ENCODE measurements at regions not wholly inside any gene's neighbourhood (a gene's known extent, or its start where the extent isn't known, plus 50 kb on each side); places are given as distances from the start of the nearest gene placed in this dataset.

DNA sequence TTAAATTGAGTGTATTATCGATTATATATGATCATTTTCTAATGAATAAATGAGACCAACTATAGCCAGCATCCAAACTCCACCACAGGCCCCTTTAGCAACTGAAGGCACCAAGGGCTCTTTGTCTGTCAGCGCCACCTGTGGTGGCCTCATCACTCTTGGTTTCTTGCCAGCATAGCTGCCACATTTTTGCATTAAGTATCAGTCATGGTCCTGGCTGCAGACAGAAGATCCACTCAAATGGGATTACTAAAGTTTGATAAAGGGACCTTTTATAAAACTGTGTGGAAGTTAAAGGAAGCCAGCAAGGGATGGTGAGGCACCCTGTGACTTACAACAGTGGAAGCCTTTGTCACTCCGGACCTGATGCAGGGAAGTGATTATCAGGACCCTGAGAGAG, 162.9 kb downstream of the C6orf118 start:
- no peak overlapping the region for H3K9ac ChIP-seq (ENCODE audit: low read depth, low read length)
- no peak overlapping the region for H2AK5ac ChIP-seq (ENCODE audit: low read depth, low read length)
- POLR2A ChIA-PET (ENCODE audit: unreplicated experiment), result no interaction called here
- peaks cover 11% of the 10 kb centered on the region for H3K9me3 ChIP-seq (ENCODE audit: control insufficient read depth, insufficient read depth, low read length)
- H2AK9ac ChIP-seq (replicated peaks; ENCODE audit: low read depth, low read length, poor library complexity), result no peak overlapping the region
- H3K18ac ChIP-seq (ENCODE audit: low read depth, low read length), result no peak overlapping the region
- no peaks in the 10 kb centered on the region for H3K9me1 ChIP-seq (ENCODE audit: insufficient read depth, low read length)
- in situ Hi-C loops (cut with MboI; ENCODE audit: low sequenced_read_pairs), result no loop called here
- ATAC-seq (ENCODE audit: low read depth), result no peak
- H2BK5ac ChIP-seq (ENCODE audit: low read depth, low read length, poor library complexity, severe bottlenecking), result no peak overlapping the region
- dilution Hi-C loops (cut with HindIII; ENCODE audit: low sequenced_read_pairs, unreplicated experiment), result no loop called here
- H4K8ac ChIP-seq (ENCODE audit: low read depth in 2 of 2, low read length in 2 of 2), result no peak overlapping the region
- H4K5ac ChIP-seq (ENCODE audit: low read depth, low read length), result no peak overlapping the region
- no peak overlapping the region for H2BK15ac ChIP-seq (ENCODE audit: low read depth, low read length)
- no peak overlapping the region for H3K27ac ChIP-seq (ENCODE audit: insufficient read depth, low read length)
- H3K4me1 ChIP-seq (ENCODE audit: control insufficient read depth, insufficient read depth, low read length), result no peaks in the 10 kb centered on the region
- H3K36me3 ChIP-seq (ENCODE audit: control insufficient read depth, insufficient read depth, low read length), result no peaks in the 10 kb centered on the region
- H3K4me2 ChIP-seq (ENCODE audit: low read depth, low read length), result no peak overlapping the region
- 22% methylated on average over 1 of the region's 3 CpGs; no CpG with 5 or more reads in 1 of the 2 experiments for WGBS, 2 experiments (ENCODE audit: extremely low coverage in 2 of 2, insufficient read length in 1 of 2)
- no peak overlapping the region for H3K56ac ChIP-seq (ENCODE audit: extremely low read depth, insufficient read depth, low read length)
- TF ChIP-seq RCOR1 (IDR thresholded peaks at IDR 0.05; ENCODE audit: insufficient replicate concordance, low read length) (no peak), MXI1 (IDR thresholded peaks at IDR 0.05; ENCODE audit: borderline replicate concordance, low read depth, low read length) (no peak), MAFK (IDR thresholded peaks at IDR 0.05; ENCODE audit: low read depth, low read length) (no peak), POLR2A (IDR thresholded peaks at IDR 0.05; ENCODE audit: low read depth, low read length) (no peak), USF2 (IDR thresholded peaks at IDR 0.05; ENCODE audit: low read depth, low read length) (no peak)
- no peak overlapping the region for H4K91ac ChIP-seq (ENCODE audit: insufficient read depth, low read depth, low read length)
- DNase-seq, result no peak
- no peak overlapping the region for H3K14ac ChIP-seq (replicated peaks; ENCODE audit: low read depth, low read length)
- no peak overlapping the region for H3K23ac ChIP-seq (ENCODE audit: low read depth, low read length)
- no peak overlapping the region for H3K4ac ChIP-seq (ENCODE audit: low read depth, low read length)
- H3K79me1 ChIP-seq (ENCODE audit: low read depth in 1 of 2, low read length in 2 of 2), result no peaks in the 10 kb centered on the region
- H2BK120ac ChIP-seq (ENCODE audit: low read depth, low read length), result no peak overlapping the region
- no TSS peak for BruUV-seq (replicated peaks)
- H4K20me1 ChIP-seq (ENCODE audit: insufficient read depth, low read length), result no peaks in the 10 kb centered on the region
- H2BK20ac ChIP-seq (ENCODE audit: low read depth, low read length), result no peak overlapping the region
- no peaks in the 10 kb centered on the region for H3K27me3 ChIP-seq (ENCODE audit: control insufficient read depth, insufficient read depth, low read length)
- intact Hi-C loops (cut with micrococcal nuclease), result no loop called here
- H3K4me3 ChIP-seq (ENCODE audit: insufficient read depth, low read depth, low read length), result no peak overlapping the region
- CTCF ChIA-PET, result no interaction called here
- H2AFZ ChIP-seq (replicated peaks; ENCODE audit: low read length, poor library complexity), result no peak overlapping the region

Measured in IMR-90 (cell line).